Osteoblast (primary cell): ENCODE measurements at regions not wholly inside any gene's neighbourhood (a gene's known extent, or its start where the extent isn't known, plus 50 kb on each side); places are given as distances from the start of the nearest gene placed in this dataset.

ENCODE experiments used
- DNase-seq: peaks from one replicate; pipeline ENCODE4 v3.0.0; 2011; ENCODE audit warnings: low spot score, mixed read lengths; ENCODE audit not compliant: insufficient read length; ENCODE audit errors: missing footprints
- H2AFZ ChIP-seq: 2 replicates; pipeline ENCODE4 v1.6.0; 2011; ENCODE audit warnings: mild to moderate bottlenecking, low read length
- H3K27ac ChIP-seq: 2 replicates; pipeline ENCODE4 v1.5.1; 2011; ENCODE audit warnings: mild to moderate bottlenecking, low read depth, low read length, moderate library complexity
- H3K27me3 ChIP-seq: 2 replicates; pipeline ENCODE4 v1.6.0; 2012; ENCODE audit warnings: mild to moderate bottlenecking, control low read depth, inconsistent platforms, low read length, moderate library complexity; ENCODE audit not compliant: insufficient read depth
- H3K36me3 ChIP-seq: 2 replicates; pipeline ENCODE4 v1.5.1; 2011; ENCODE audit warnings: mild to moderate bottlenecking, low read length, control low read depth, moderate library complexity; ENCODE audit not compliant: insufficient read depth
- H3K4me1 ChIP-seq: 2 replicates; pipeline ENCODE4 v1.5.1; 2011; ENCODE audit warnings: mild to moderate bottlenecking, low read length, control low read depth, moderate library complexity; ENCODE audit not compliant: insufficient read depth
- H3K4me2 ChIP-seq: 2 replicates; pipeline ENCODE4 v1.6.0; 2011; ENCODE audit warnings: mild to moderate bottlenecking, low read length; ENCODE audit not compliant: insufficient read depth
- H3K4me3 ChIP-seq: fragments of 200-600 bp; sonication (generic); 3 replicates; pipeline ENCODE4 v1.5.1; 2012; ENCODE audit warnings: mild to moderate bottlenecking, low read length, inconsistent platforms; ENCODE audit not compliant: insufficient read depth
- H3K79me2 ChIP-seq: 2 replicates; pipeline ENCODE4 v1.6.0; 2012; ENCODE audit warnings: mild to moderate bottlenecking, low read length, control low read depth, inconsistent platforms; ENCODE audit not compliant: insufficient read depth
- H3K9me3 ChIP-seq: 2 replicates; pipeline ENCODE4 v1.5.1; 2011; ENCODE audit warnings: low read depth, low read length, control low read depth
- H4K20me1 ChIP-seq: 2 replicates; pipeline ENCODE4 v1.6.0; 2012; ENCODE audit warnings: mild to moderate bottlenecking, low read length, control low read depth; ENCODE audit not compliant: insufficient read depth
- TF ChIP-seq, protein P1 (sequence below): IDR thresholded peaks from 2 replicates; pipeline ENCODE4 v1.5.1; 2011; ENCODE audit warnings: mild to moderate bottlenecking, low read depth, low read length, moderate library complexity; ENCODE audit errors: extremely low read depth

DNA sequence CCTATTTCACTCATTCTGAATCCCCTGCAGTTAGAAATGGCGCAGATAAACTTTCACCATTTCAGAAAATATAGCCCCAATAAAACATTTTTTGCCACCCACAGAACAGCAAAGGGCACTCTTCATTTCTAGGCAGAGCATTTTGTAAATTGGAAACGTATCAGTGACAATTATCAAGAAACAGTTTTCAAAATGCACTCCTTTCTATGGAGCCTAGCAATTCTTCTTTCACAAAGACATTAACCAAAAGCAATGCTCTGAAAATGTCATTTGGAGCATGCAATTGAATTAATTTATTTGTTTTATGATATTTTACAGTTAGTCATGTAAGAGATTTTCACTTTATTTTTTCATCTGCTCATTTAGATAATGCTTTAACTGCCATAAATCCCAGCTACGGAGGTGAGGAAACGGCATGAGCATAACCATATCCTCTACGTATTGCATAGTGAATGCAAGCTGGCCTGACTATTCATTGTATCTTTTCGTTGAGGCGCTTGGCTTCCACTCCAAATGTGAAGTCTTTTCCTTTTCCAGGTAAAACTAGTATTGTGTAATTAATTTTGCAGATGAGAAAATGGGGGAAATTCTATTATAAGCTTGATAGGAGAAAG is 813.4 kb downstream of the C6orf118 start:
- no peak overlapping the region for H3K4me3 ChIP-seq
- no peak overlapping the region for H2AFZ ChIP-seq
- no peaks in the 10 kb centered on the region for H4K20me1 ChIP-seq
- no peaks in the 10 kb centered on the region for H3K4me1 ChIP-seq
- H3K79me2 ChIP-seq, result no peaks in the 10 kb centered on the region
- H3K4me2 ChIP-seq, result no peak overlapping the region
- peaks cover 7% of the 10 kb centered on the region for H3K9me3 ChIP-seq
- no peak for DNase-seq
- TF ChIP-seq, protein P1, sequence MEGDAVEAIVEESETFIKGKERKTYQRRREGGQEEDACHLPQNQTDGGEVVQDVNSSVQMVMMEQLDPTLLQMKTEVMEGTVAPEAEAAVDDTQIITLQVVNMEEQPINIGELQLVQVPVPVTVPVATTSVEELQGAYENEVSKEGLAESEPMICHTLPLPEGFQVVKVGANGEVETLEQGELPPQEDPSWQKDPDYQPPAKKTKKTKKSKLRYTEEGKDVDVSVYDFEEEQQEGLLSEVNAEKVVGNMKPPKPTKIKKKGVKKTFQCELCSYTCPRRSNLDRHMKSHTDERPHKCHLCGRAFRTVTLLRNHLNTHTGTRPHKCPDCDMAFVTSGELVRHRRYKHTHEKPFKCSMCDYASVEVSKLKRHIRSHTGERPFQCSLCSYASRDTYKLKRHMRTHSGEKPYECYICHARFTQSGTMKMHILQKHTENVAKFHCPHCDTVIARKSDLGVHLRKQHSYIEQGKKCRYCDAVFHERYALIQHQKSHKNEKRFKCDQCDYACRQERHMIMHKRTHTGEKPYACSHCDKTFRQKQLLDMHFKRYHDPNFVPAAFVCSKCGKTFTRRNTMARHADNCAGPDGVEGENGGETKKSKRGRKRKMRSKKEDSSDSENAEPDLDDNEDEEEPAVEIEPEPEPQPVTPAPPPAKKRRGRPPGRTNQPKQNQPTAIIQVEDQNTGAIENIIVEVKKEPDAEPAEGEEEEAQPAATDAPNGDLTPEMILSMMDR, result no peak
- H3K27me3 ChIP-seq, result no peaks in the 10 kb centered on the region
- H3K27ac ChIP-seq, result no peak overlapping the region
- no peaks in the 10 kb centered on the region for H3K36me3 ChIP-seq

DNA sequence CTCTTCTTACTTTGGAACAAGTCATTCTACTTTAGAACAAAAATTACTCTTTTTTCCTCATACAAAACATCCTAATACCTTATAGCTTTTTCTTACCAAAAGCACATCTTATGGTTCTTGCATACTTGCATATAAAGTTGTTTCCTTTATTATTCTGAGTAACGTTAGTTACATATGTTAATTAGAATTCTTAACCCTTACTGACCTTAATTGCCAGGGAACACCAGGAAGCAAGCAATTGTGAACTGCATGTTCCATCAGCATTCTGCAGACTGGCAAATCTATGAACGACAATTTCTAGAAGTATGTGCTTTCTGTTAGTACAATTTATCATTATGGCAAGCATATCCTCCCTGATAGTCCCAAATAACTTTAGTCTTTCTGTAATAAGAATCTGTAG is 831.0 kb downstream of the C6orf118 start:
- Histone ChIP-seq H3K27me3 (no peaks in the 10 kb centered on the region), H3K27ac (no peak overlapping the region), H3K36me3 (no peaks in the 10 kb centered on the region), H3K4me1 (no peaks in the 10 kb centered on the region), H3K79me2 (no peaks in the 10 kb centered on the region), H4K20me1 (no peaks in the 10 kb centered on the region), H3K4me2 (no peak overlapping the region), H3K4me3 (no peak overlapping the region), H3K9me3 (no peaks in the 10 kb centered on the region), H2AFZ (no peak overlapping the region)
- TF ChIP-seq, protein P1, result no peak
- DNase-seq, result no peak

DNA sequence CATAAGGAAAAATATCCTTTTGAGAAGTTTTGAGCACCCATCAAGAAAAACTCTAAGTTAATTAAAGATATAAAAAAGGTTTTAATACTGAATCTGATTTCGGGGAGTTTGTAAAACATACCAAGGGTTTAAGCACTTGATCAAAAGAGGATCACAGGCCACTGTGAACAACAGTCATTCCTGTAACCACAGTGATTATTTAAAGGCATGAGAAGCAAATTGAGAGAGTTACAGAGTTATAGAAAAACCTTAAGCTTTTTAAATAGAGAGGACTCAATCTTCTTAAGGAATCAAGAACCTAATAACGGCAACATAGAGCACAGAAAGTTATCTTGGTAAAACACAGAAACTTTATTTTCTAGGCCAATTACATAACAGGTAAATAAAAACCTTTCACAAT is 831.6 kb downstream of the C6orf118 start:
- Histone ChIP-seq H3K36me3 (no peaks in the 10 kb centered on the region), H4K20me1 (no peaks in the 10 kb centered on the region), H3K27me3 (no peaks in the 10 kb centered on the region), H3K9me3 (no peaks in the 10 kb centered on the region), H3K27ac (no peak overlapping the region), H3K79me2 (no peaks in the 10 kb centered on the region), H2AFZ (no peak overlapping the region), H3K4me1 (no peaks in the 10 kb centered on the region), H3K4me3 (no peak overlapping the region), H3K4me2 (no peak overlapping the region)
- DNase-seq, result no peak
- TF ChIP-seq, protein P1, result no peak

DNA sequence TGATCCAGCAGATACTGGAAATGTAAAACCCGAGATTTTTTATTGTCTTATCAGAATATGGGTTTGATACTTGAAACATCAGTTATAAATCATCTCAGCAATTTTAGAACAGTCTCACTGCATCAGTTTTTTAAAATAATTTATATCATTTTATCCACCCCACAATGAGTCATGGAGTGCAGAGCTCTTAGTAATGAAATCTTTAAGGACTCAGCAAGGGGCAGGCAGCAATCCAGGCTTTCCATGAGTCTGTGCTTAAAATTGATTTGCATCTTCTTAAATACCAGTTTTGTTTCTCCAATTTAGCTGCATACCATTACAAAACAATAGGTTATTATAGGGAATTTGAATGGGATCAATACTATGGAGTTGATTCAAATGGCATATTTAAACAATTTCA is 832.3 kb downstream of the C6orf118 start:
- TF ChIP-seq, protein P1, result no peak
- DNase-seq, result no peak

More for the DNA sequence above, 832.3 kb downstream of the C6orf118 start:
- Histone ChIP-seq H2AFZ (no peak overlapping the region), H3K4me3 (no peak overlapping the region), H3K27me3 (no peaks in the 10 kb centered on the region), H3K4me2 (no peak overlapping the region), H3K27ac (no peak overlapping the region), H3K4me1 (no peaks in the 10 kb centered on the region), H3K9me3 (no peaks in the 10 kb centered on the region), H4K20me1 (no peaks in the 10 kb centered on the region), H3K79me2 (no peaks in the 10 kb centered on the region), H3K36me3 (no peaks in the 10 kb centered on the region)
